Stomach (tissue), 8 donors: ENCODE measurements at regions not wholly inside any gene's neighbourhood (a gene's known extent, or its start where the extent isn't known, plus 50 kb on each side); places are given as distances from the start of the nearest gene placed in this dataset.

ENCODE experiments used
- DNase-seq, 2 donors: peaks; one replicate each; pipeline versions ENCODE4 v3.0.0 to v3.0.0-alpha.2; 2013 to 2019
- H3K27ac ChIP-seq, 5 donors: fragments of 200-600 bp in 4 of 5; sonication (generic) in 4 of 5; one replicate each; pipeline ENCODE4 v1.5.1; 2013 to 2019; ENCODE audit warnings: mild to moderate bottlenecking in 1 of 5, moderate library complexity in 1 of 5
- H3K27me3 ChIP-seq, 3 donors: fragments of 200-600 bp; sonication (generic); one replicate each; pipeline ENCODE4 v1.5.1; 2017 to 2019; ENCODE audit warnings: mixed run types in 1 of 3
- H3K36me3 ChIP-seq, 4 donors: fragments of 200-600 bp; sonication (generic); 1 replicate in 3 of 4; 2 replicates in 1 of 4; pipeline ENCODE4 v1.5.1; 2016 to 2019
- H3K4me1 ChIP-seq, 4 donors: fragments of 200-600 bp; sonication (generic); one replicate each; pipeline ENCODE4 v1.5.1; 2016 to 2019
- H3K4me3 ChIP-seq, 4 donors: fragments of 200-600 bp; sonication (generic) in 3 of 4; one replicate each; pipeline ENCODE4 v1.5.1; 2016 to 2019; ENCODE audit warnings: mild to moderate bottlenecking in 1 of 4
- H3K9me3 ChIP-seq, 4 donors: fragments of 200-600 bp; sonication (generic); one replicate each; pipeline ENCODE4 v1.5.1; 2016 to 2019
- CTCF ChIP-seq, 7 experiments: fragments of 450-650 bp in 4 of 7; fragments of 200-600 bp in 3 of 7; sonication (generic) in 3 of 7; IDR thresholded peaks; one replicate each; pipeline ENCODE4 v1.5.1; 2016 to 2019; ENCODE audit warnings: antibody characterized with exemption in 7 of 7, control low read depth in 2 of 7, mild to moderate bottlenecking in 1 of 7
- EP300 ChIP-seq: sonication (generic); formaldehyde crosslinking; IDR thresholded peaks from one replicate; pipeline ENCODE4 v1.6.1; 2017; ENCODE audit warnings: antibody characterized with exemption
- POLR2A ChIP-seq, 4 donors: fragments of 450-650 bp; IDR thresholded peaks; one replicate each; pipeline ENCODE4 v1.6.1; 2016; ENCODE audit warnings: antibody characterized with exemption in 4 of 4, control low read depth in 2 of 4, mild to moderate bottlenecking in 1 of 4, moderate library complexity in 1 of 4
- POLR2AphosphoS5 ChIP-seq, 3 donors: sonication (generic); formaldehyde crosslinking; IDR thresholded peaks; one replicate each; pipeline ENCODE4 v1.6.1; 2016; ENCODE audit warnings: antibody characterized with exemption in 3 of 3
- whole genome bisulfite sequencing, 5 donors: extraction: QIAGEN DNeasy Blood & Tissue Kit in 3 of 5; methylation state at CpG; one replicate each; pipeline versions ENCODE4 v1.1.5 to v1.1.7; 2013 to 2018; 5-methylcytosine and 5-hydroxymethylcytosine counted together
- intact Hi-C: fragments of 100-400 bp; cut with DNase I; formaldehyde crosslinking; loops from one replicate; pipeline ENCODE4 v1.15.1; 2023; ENCODE audit warnings: low total_unique reads
- donor health status: healthy with polysubstance abuse.
- donor health status: Bipolar disorder and iron deficiency.
- donor health status: healthy.

- intact Hi-C loops: no loop called here
- no peak for DNase-seq
- H3K27ac ChIP-seq: no peak overlapping the region
- no peaks in the 10 kb centered on the region for H3K27me3 ChIP-seq
- no peak for TF ChIP-seq POLR2A (IDR thresholded peaks at IDR 0.05)
- no peak for TF ChIP-seq POLR2AphosphoS5 (IDR thresholded peaks at IDR 0.05)
- no peak for TF ChIP-seq CTCF (IDR thresholded peaks at IDR 0.05)
- no peak for TF ChIP-seq EP300
- WGBS, 5 donors: 75 to 100% (median 93%) methylated on average over 1 of the region's 1 CpG
- peaks cover 0 to 21% (median 0%) of the 10 kb centered on the region in 4 donors for H3K4me1 ChIP-seq
- H3K4me3 ChIP-seq: no peak overlapping the region
- no peaks in the 10 kb centered on the region for H3K36me3 ChIP-seq
- H3K9me3 ChIP-seq: no peaks in the 10 kb centered on the region
Observed at GRCh38 chr3:39755100-39755499, 54.3 kb upstream of the MYRIP start.

GRCh38 chr3:39757307-39757706 is 52.1 kb upstream of the MYRIP start:
- Histone ChIP-seq H3K4me1 (peaks cover 0 to 6% (median 0%) of the 10 kb centered on the region in 4 donors), H3K9me3 (no peaks in the 10 kb centered on the region), H3K27ac (no peak overlapping the region), H3K27me3 (no peaks in the 10 kb centered on the region), H3K4me3 (no peak overlapping the region), H3K36me3 (no peaks in the 10 kb centered on the region)
- WGBS, 5 donors: 77 to 92% (median 81%) methylated on average over 2 of the region's 2 CpGs
- no peak for TF ChIP-seq POLR2AphosphoS5 (IDR thresholded peaks at IDR 0.05)
- no peak for TF ChIP-seq EP300
- no peak for DNase-seq
- intact Hi-C loops: no loop called here
